ENCODE measurements at regions not wholly inside any gene's neighbourhood (a gene's known extent, or its start where the extent isn't known, plus 50 kb on each side); places are given as distances from the start of the nearest gene placed in this dataset.

DNA sequence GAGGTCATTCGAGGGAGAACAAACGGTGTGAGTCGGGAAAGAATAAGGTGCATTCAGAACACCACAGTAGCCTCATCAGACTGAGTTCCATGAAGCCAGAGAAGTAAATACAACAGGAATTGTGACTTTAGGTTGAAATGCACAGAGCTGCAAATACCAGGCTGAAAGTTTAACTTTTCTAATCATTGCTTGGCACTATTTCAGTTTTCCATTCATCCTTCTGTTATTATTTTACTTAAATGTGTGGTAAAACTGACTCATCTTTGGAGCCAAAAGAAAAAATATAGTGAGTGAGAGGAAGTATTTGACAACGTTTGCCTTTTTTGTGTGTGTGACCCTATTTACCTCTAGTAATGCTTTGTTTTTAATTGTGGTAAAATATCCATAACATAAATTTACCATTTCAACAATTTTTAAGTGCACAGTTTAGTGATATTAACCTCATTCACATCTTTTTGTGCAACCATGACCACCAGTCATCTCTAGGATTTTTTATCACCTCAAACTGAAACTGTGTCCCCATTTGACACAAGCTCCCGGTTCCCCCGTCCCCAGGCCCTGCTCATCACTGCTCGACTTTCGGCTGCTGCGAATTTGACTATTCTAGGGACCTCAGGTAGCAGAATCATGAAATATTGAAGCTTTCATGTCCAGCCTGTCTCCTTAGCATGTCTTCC is 166.8 kb downstream of the HSD17B3 start:
- Histone ChIP-seq H3K27me3 (ENCODE audit: insufficient read depth, low read length) (peaks cover 11% of the 10 kb centered on the region), H3K79me2 (ENCODE audit: insufficient read depth, low read length) (no peaks in the 10 kb centered on the region), H2AFZ (ENCODE audit: low read length) (no peak overlapping the region), H3K27ac (ENCODE audit: low read depth, low read length) (no peak overlapping the region), H3K4me1 (ENCODE audit: insufficient read depth, low read length) (peaks cover 37% of the 10 kb centered on the region), H3K4me3 (ENCODE audit: insufficient read depth, low read length) (no peak overlapping the region), H3K36me3 (ENCODE audit: insufficient read depth, low read length) (no peaks in the 10 kb centered on the region), H3K4me2 (ENCODE audit: insufficient read depth, low read length) (peak overlapping the region; percentile 11), H4K20me1 (ENCODE audit: insufficient read depth, low read length) (no peaks in the 10 kb centered on the region), H3K9me3 (ENCODE audit: low read depth, low read length) (no peaks in the 10 kb centered on the region)
- peak; percentile 88 for DNase-seq (ENCODE audit: insufficient read length, low spot score, missing footprints)
- TF ChIP-seq CTCF (IDR thresholded peaks at IDR 0.05; ENCODE audit: extremely low read depth, low read depth, low read length): no peak

DNA sequence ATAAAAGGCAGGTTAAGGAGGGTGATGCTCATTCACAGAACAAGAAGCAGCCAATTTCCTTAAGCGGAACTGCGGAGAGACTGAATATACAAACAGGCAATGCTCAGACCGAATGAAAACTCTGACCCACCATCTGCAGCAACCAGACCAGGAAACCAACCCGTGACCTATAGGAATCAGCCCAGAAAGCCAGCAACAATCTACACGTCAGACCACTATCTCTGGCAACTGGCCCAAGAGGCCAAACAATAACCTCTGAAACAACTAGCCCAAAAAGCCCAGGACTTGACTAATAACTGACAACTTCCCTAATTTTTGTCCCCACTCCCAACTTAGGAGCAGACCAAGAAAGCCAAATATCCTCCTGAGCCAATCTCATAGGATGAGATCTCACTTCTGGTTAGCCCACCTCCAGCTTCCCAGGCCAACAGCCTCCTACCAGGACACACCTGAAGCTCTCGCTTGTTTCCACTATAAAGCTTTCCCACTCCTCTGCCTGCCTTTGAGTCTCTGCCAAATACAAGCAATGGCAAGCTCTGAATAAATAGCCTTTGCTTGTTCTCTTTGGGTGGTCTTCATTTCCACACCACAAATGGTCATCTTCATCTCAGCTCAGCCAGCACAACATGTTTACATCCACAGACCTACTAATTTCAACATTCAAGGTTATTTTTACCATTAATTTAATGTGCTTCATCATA is 168.5 kb downstream of the HSD17B3 start:
- H2AFZ ChIP-seq (ENCODE audit: low read length): no peak overlapping the region
- H3K4me3 ChIP-seq (ENCODE audit: insufficient read depth, low read length): no peak overlapping the region
- no peaks in the 10 kb centered on the region for H4K20me1 ChIP-seq (ENCODE audit: insufficient read depth, low read length)
- H3K9me3 ChIP-seq (ENCODE audit: low read depth, low read length): no peaks in the 10 kb centered on the region
- no peak overlapping the region for H3K27ac ChIP-seq (ENCODE audit: low read depth, low read length)
- no peaks in the 10 kb centered on the region for H3K79me2 ChIP-seq (ENCODE audit: insufficient read depth, low read length)
- no peak overlapping the region for H3K4me2 ChIP-seq (ENCODE audit: insufficient read depth, low read length)
- H3K36me3 ChIP-seq (ENCODE audit: insufficient read depth, low read length): no peaks in the 10 kb centered on the region
- H3K4me1 ChIP-seq (ENCODE audit: insufficient read depth, low read length): peaks cover 23% of the 10 kb centered on the region
- DNase-seq (ENCODE audit: insufficient read length, low spot score, missing footprints): no peak
- H3K27me3 ChIP-seq (ENCODE audit: insufficient read depth, low read length): peaks cover 11% of the 10 kb centered on the region
- no peak for TF ChIP-seq CTCF (IDR thresholded peaks at IDR 0.05; ENCODE audit: extremely low read depth, low read depth, low read length)

- Histone ChIP-seq H3K4me2 (ENCODE audit: insufficient read depth, low read length) (no peak overlapping the region), H2AFZ (ENCODE audit: low read length) (no peak overlapping the region), H3K27ac (ENCODE audit: low read depth, low read length) (no peak overlapping the region), H3K27me3 (ENCODE audit: insufficient read depth, low read length) (peaks cover 11% of the 10 kb centered on the region), H3K4me1 (ENCODE audit: insufficient read depth, low read length) (peaks cover 12% of the 10 kb centered on the region), H3K36me3 (ENCODE audit: insufficient read depth, low read length) (no peaks in the 10 kb centered on the region), H4K20me1 (ENCODE audit: insufficient read depth, low read length) (no peaks in the 10 kb centered on the region), H3K79me2 (ENCODE audit: insufficient read depth, low read length) (no peaks in the 10 kb centered on the region), H3K4me3 (ENCODE audit: insufficient read depth, low read length) (no peak overlapping the region), H3K9me3 (ENCODE audit: low read depth, low read length) (no peaks in the 10 kb centered on the region)
- no peak for TF ChIP-seq CTCF (IDR thresholded peaks at IDR 0.05; ENCODE audit: extremely low read depth, low read depth, low read length)
- no peak for DNase-seq (ENCODE audit: insufficient read length, low spot score, missing footprints)
These were observed 170.2 kb downstream of the HSD17B3 start for GRCh38 chr9:96131825-96132224.

- no peaks in the 10 kb centered on the region for H3K36me3 ChIP-seq (ENCODE audit: insufficient read depth, low read length)
- H2AFZ ChIP-seq (ENCODE audit: low read length): no peak overlapping the region
- no peak overlapping the region for H3K4me3 ChIP-seq (ENCODE audit: insufficient read depth, low read length)
- peaks cover 11% of the 10 kb centered on the region for H3K27me3 ChIP-seq (ENCODE audit: insufficient read depth, low read length)
- no peaks in the 10 kb centered on the region for H3K9me3 ChIP-seq (ENCODE audit: low read depth, low read length)
- peaks cover 10% of the 10 kb centered on the region for H3K4me1 ChIP-seq (ENCODE audit: insufficient read depth, low read length)
- TF ChIP-seq CTCF (IDR thresholded peaks at IDR 0.05; ENCODE audit: extremely low read depth, low read depth, low read length): no peak
- peak; percentile 59 for DNase-seq (ENCODE audit: insufficient read length, low spot score, missing footprints)
- no peaks in the 10 kb centered on the region for H4K20me1 ChIP-seq (ENCODE audit: insufficient read depth, low read length)
- H3K4me2 ChIP-seq (ENCODE audit: insufficient read depth, low read length): no peak overlapping the region
- H3K79me2 ChIP-seq (ENCODE audit: insufficient read depth, low read length): no peaks in the 10 kb centered on the region
- no peak overlapping the region for H3K27ac ChIP-seq (ENCODE audit: low read depth, low read length)
These were observed 171.0 kb downstream of the HSD17B3 start for GRCh38 chr9:96130970-96131369.
